Chondrocyte (in vitro differentiated cells): ENCODE measurements at regions not wholly inside any gene's neighbourhood (a gene's known extent, or its start where the extent isn't known, plus 50 kb on each side); places are given as distances from the start of the nearest gene placed in this dataset.

Source experiments
- DNase-seq: peaks from one replicate; pipeline ENCODE4 v3.0.0; 2021; ENCODE audit warnings: mixed read lengths, low spot score
- H3K27ac Mint-ChIP-seq: one replicate; pipeline ENCODE4 v1.8.0; 2021; ENCODE audit warnings: mild to moderate bottlenecking, moderate library complexity, mixed read lengths; ENCODE audit not compliant: unreplicated experiment
- H3K27me3 Mint-ChIP-seq: 2 replicates; pipeline ENCODE4 v1.8.0; 2021; ENCODE audit warnings: low read depth, mixed read lengths
- H3K36me3 Mint-ChIP-seq: 2 replicates; pipeline ENCODE4 v1.8.0; 2021; ENCODE audit warnings: low read depth, mixed read lengths
- H3K4me1 Mint-ChIP-seq: 2 replicates; pipeline ENCODE4 v1.8.0; 2021; ENCODE audit warnings: low read depth, mild to moderate bottlenecking, mixed read lengths
- H3K4me3 Mint-ChIP-seq: one replicate; pipeline ENCODE4 v1.8.0; 2021; ENCODE audit warnings: mild to moderate bottlenecking, moderate library complexity, mixed read lengths; ENCODE audit not compliant: unreplicated experiment
- H3K9me3 Mint-ChIP-seq: 2 replicates; pipeline ENCODE4 v1.8.0; 2021; ENCODE audit warnings: low read depth, mixed read lengths
- CTCF ChIP-seq: fragments of 200-600 bp; sonication (generic); IDR thresholded peaks from 2 replicates; pipeline ENCODE4 v1.5.0; 2021; ENCODE audit warnings: antibody characterized with exemption, mild to moderate bottlenecking, moderate library complexity

GRCh38 chr5:72744136-72744535 is 72.3 kb upstream of the TNPO1 start:
- DNase-seq, result no peak
- Mint-ChIP-seq H3K27ac (no peak overlapping the region), H3K4me3 (no peak overlapping the region), H3K36me3 (peaks cover 4% of the 10 kb centered on the region), H3K9me3 (peaks cover 7% of the 10 kb centered on the region), H3K4me1 (no peaks in the 10 kb centered on the region), H3K27me3 (no peaks in the 10 kb centered on the region)
- no peak for TF ChIP-seq CTCF

- no peaks in the 10 kb centered on the region for H3K4me1 Mint-ChIP-seq
- H3K27ac Mint-ChIP-seq, result no peak overlapping the region
- TF ChIP-seq CTCF, result no peak
- no peaks in the 10 kb centered on the region for H3K36me3 Mint-ChIP-seq
- no peaks in the 10 kb centered on the region for H3K27me3 Mint-ChIP-seq
- H3K4me3 Mint-ChIP-seq, result no peak overlapping the region
- no peak for DNase-seq
- H3K9me3 Mint-ChIP-seq, result no peaks in the 10 kb centered on the region
Measured at GRCh38 chr5:72741805-72742204, 74.7 kb upstream of the TNPO1 start.

DNA sequence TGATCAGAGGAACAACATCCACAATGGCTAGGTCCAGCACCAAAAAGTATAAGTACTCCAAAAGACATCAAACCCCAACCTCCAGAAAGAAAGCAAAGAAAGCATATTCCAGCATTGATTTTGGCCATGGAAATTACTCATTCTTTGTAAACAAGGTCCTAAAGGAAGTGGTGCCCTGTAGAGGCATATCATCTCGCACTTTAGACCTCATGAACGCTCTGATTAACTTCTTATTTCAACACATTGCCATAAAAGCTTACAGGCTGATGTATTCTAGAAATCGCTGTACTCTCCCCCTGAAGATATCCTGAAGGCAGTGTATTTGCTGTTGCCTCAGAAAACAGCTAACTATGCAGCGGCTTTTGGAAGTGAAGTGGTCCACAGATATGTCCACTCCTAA is 82.7 kb upstream of the TNPO1 start:
- Mint-ChIP-seq H3K4me1 (no peaks in the 10 kb centered on the region), H3K4me3 (no peak overlapping the region), H3K36me3 (peaks cover 11% of the 10 kb centered on the region), H3K27me3 (peaks cover 6% of the 10 kb centered on the region), H3K27ac (no peak overlapping the region), H3K9me3 (peaks cover 16% of the 10 kb centered on the region)
- no peak for DNase-seq
- TF ChIP-seq CTCF, result no peak

- no peak for TF ChIP-seq CTCF
- Mint-ChIP-seq H3K4me3 (no peak overlapping the region), H3K27ac (no peak overlapping the region), H3K4me1 (peaks cover 5% of the 10 kb centered on the region), H3K36me3 (no peaks in the 10 kb centered on the region), H3K27me3 (no peaks in the 10 kb centered on the region), H3K9me3 (no peaks in the 10 kb centered on the region)
- DNase-seq, result no peak
Measured at GRCh38 chr5:72723581-72723980, 92.9 kb upstream of the TNPO1 start.

- H3K27me3 Mint-ChIP-seq, result no peaks in the 10 kb centered on the region
- H3K4me1 Mint-ChIP-seq, result peaks cover 5% of the 10 kb centered on the region
- no peak overlapping the region for H3K4me3 Mint-ChIP-seq
- H3K36me3 Mint-ChIP-seq, result no peaks in the 10 kb centered on the region
- no peaks in the 10 kb centered on the region for H3K9me3 Mint-ChIP-seq
- H3K27ac Mint-ChIP-seq, result no peak overlapping the region
- TF ChIP-seq CTCF, result no peak
- DNase-seq, result no peak
Measured at GRCh38 chr5:72722792-72723452, 93.5 kb upstream of the TNPO1 start.
